ENCODE measurements at regions not wholly inside any gene's neighbourhood (a gene's known extent, or its start where the extent isn't known, plus 50 kb on each side); places are given as distances from the start of the nearest gene placed in this dataset.

- H3K36me3 ChIP-seq (ENCODE audit: control insufficient read depth, insufficient read depth, low read length): no peaks in the 10 kb centered on the region
- no peak overlapping the region for H3K4me2 ChIP-seq (ENCODE audit: extremely low read depth, insufficient read depth, low read length)
- no peak for TF ChIP-seq CTCF (conservative IDR thresholded peaks at IDR 0.05 in 1 of 2, IDR thresholded peaks at IDR 0.05 in 1 of 2; ENCODE audit: low read depth in 1 of 2, low read length in 2 of 2)
- no peak for TF ChIP-seq EZH2 (IDR thresholded peaks at IDR 0.05; ENCODE audit: low read length, missing control alignments)
- no peaks in the 10 kb centered on the region for H3K4me1 ChIP-seq (ENCODE audit: control insufficient read depth, extremely low read depth, insufficient read depth, low read length)
- no peak overlapping the region for H3K9ac ChIP-seq (ENCODE audit: insufficient read depth, low read length)
- no peaks in the 10 kb centered on the region for H3K9me3 ChIP-seq (ENCODE audit: control insufficient read depth, insufficient read depth, low read depth, low read length)
- H3K27me3 ChIP-seq (ENCODE audit: control insufficient read depth, insufficient read depth, low read length): no peaks in the 10 kb centered on the region
- no peak overlapping the region for H3K27ac ChIP-seq (ENCODE audit: insufficient read depth, low read length)
- no peak overlapping the region for H2AFZ ChIP-seq (ENCODE audit: low read length)
- H3K79me2 ChIP-seq (ENCODE audit: control insufficient read depth, insufficient read depth, low read length): no peaks in the 10 kb centered on the region
- H3K4me3 ChIP-seq (replicated peaks in 1 of 4; ENCODE audit: control extremely low read depth in 1 of 4, insufficient read depth in 1 of 4, low read depth in 3 of 4, low read length in 4 of 4): no peak overlapping the region
- H4K20me1 ChIP-seq (ENCODE audit: control insufficient read depth, extremely low read depth, insufficient read depth, low read length): no peaks in the 10 kb centered on the region
- DNase-seq (ENCODE audit: low read depth in 2 of 2): no peak
These were observed 385.6 kb downstream of the NR2F2 start for GRCh38 chr15:96716075-96716474.

GRCh38 chr15:96716478-96716877 is 386.0 kb downstream of the NR2F2 start:
- Histone ChIP-seq H3K79me2 (ENCODE audit: control insufficient read depth, insufficient read depth, low read length) (no peaks in the 10 kb centered on the region), H3K27ac (ENCODE audit: insufficient read depth, low read length) (no peak overlapping the region), H3K4me2 (ENCODE audit: extremely low read depth, insufficient read depth, low read length) (no peak overlapping the region), H3K4me1 (ENCODE audit: control insufficient read depth, extremely low read depth, insufficient read depth, low read length) (no peaks in the 10 kb centered on the region), H3K36me3 (ENCODE audit: control insufficient read depth, insufficient read depth, low read length) (no peaks in the 10 kb centered on the region), H3K9me3 (ENCODE audit: control insufficient read depth, insufficient read depth, low read depth, low read length) (no peaks in the 10 kb centered on the region), H2AFZ (ENCODE audit: low read length) (no peak overlapping the region), H4K20me1 (ENCODE audit: control insufficient read depth, extremely low read depth, insufficient read depth, low read length) (no peaks in the 10 kb centered on the region), H3K9ac (ENCODE audit: insufficient read depth, low read length) (no peak overlapping the region), H3K4me3 (replicated peaks in 1 of 4; ENCODE audit: control extremely low read depth in 1 of 4, insufficient read depth in 1 of 4, low read depth in 3 of 4, low read length in 4 of 4) (no peak overlapping the region), H3K27me3 (ENCODE audit: control insufficient read depth, insufficient read depth, low read length) (no peaks in the 10 kb centered on the region)
- no peak for DNase-seq (ENCODE audit: low read depth in 2 of 2)
- TF ChIP-seq CTCF (conservative IDR thresholded peaks at IDR 0.05 in 1 of 2, IDR thresholded peaks at IDR 0.05 in 1 of 2; ENCODE audit: low read depth in 1 of 2, low read length in 2 of 2) (no peak), EZH2 (IDR thresholded peaks at IDR 0.05; ENCODE audit: low read length, missing control alignments) (no peak)

- no peaks in the 10 kb centered on the region for H3K27me3 ChIP-seq (ENCODE audit: control insufficient read depth, insufficient read depth, low read length)
- H3K4me2 ChIP-seq (ENCODE audit: extremely low read depth, insufficient read depth, low read length): no peak overlapping the region
- peak in 1 of 2 donors; percentile 8 for DNase-seq (ENCODE audit: low read depth in 2 of 2)
- H3K4me3 ChIP-seq (replicated peaks in 1 of 4; ENCODE audit: control extremely low read depth in 1 of 4, insufficient read depth in 1 of 4, low read depth in 3 of 4, low read length in 4 of 4): no peak overlapping the region
- H3K27ac ChIP-seq (ENCODE audit: insufficient read depth, low read length): no peak overlapping the region
- no peak overlapping the region for H3K9ac ChIP-seq (ENCODE audit: insufficient read depth, low read length)
- H3K36me3 ChIP-seq (ENCODE audit: control insufficient read depth, insufficient read depth, low read length): no peaks in the 10 kb centered on the region
- TF ChIP-seq EZH2 (IDR thresholded peaks at IDR 0.05; ENCODE audit: low read length, missing control alignments) (no peak), CTCF (conservative IDR thresholded peaks at IDR 0.05 in 1 of 2, IDR thresholded peaks at IDR 0.05 in 1 of 2; ENCODE audit: low read depth in 1 of 2, low read length in 2 of 2) (no peak)
- H4K20me1 ChIP-seq (ENCODE audit: control insufficient read depth, extremely low read depth, insufficient read depth, low read length): no peaks in the 10 kb centered on the region
- H2AFZ ChIP-seq (ENCODE audit: low read length): no peak overlapping the region
- H3K9me3 ChIP-seq (ENCODE audit: control insufficient read depth, insufficient read depth, low read depth, low read length): no peaks in the 10 kb centered on the region
- no peaks in the 10 kb centered on the region for H3K79me2 ChIP-seq (ENCODE audit: control insufficient read depth, insufficient read depth, low read length)
- H3K4me1 ChIP-seq (ENCODE audit: control insufficient read depth, extremely low read depth, insufficient read depth, low read length): no peaks in the 10 kb centered on the region
These were observed 389.8 kb downstream of the NR2F2 start for GRCh38 chr15:96720251-96720650.

All from fibroblast of lung (primary cell).